ENCODE measurements at regions not wholly inside any gene's neighbourhood (a gene's known extent, or its start where the extent isn't known, plus 50 kb on each side); places are given as distances from the start of the nearest gene placed in this dataset.

- H3K4me3 ChIP-seq (ENCODE audit: low read length) = no peak overlapping the region
- H3K36me3 ChIP-seq (ENCODE audit: control insufficient read depth, insufficient read depth, low read length) = no peaks in the 10 kb centered on the region
- Mint-ChIP-seq H3K9me3 (peaks cover 5 to 7% of the 10 kb centered on the region in 2 donors), H3K4me1 (no peaks in the 10 kb centered on the region), H3K27ac (no peak overlapping the region), H3K4me3 (no peak overlapping the region), H3K36me3 (no peaks in the 10 kb centered on the region), H3K27me3 (ENCODE audit: low read depth in 2 of 2) (no peaks in the 10 kb centered on the region)
- no peak for DNase-seq
- H3K9me3 ChIP-seq (ENCODE audit: control insufficient read depth, insufficient read depth, low read length) = peaks cover 5% of the 10 kb centered on the region
- WGBS (ENCODE audit: insufficient coverage) = no CpG with 5 or more reads among the region's 1 CpG
- TF ChIP-seq CTCF (IDR thresholded peaks at IDR 0.05) = no peak
- H3K4me1 ChIP-seq (ENCODE audit: control insufficient read depth, insufficient read depth, low read length) = no peaks in the 10 kb centered on the region
- no peak for ATAC-seq
- H3K27ac ChIP-seq (ENCODE audit: low read length) = no peak overlapping the region
- intact Hi-C loops (cut with micrococcal nuclease) = no loop called here
- H3K27me3 ChIP-seq (ENCODE audit: control insufficient read depth, insufficient read depth, low read length) = no peaks in the 10 kb centered on the region
These were observed 1503.0 kb downstream of the EFNA5 start for GRCh38 chr5:106167766-106168165.

GRCh38 chr5:106163233-106163632, 1507.5 kb downstream of the EFNA5 start:
- intact Hi-C loops (cut with micrococcal nuclease) = no loop called here
- Mint-ChIP-seq H3K4me3 (no peak overlapping the region), H3K9me3 (peaks cover 7 to 9% of the 10 kb centered on the region in 2 donors), H3K4me1 (no peaks in the 10 kb centered on the region), H3K36me3 (no peaks in the 10 kb centered on the region), H3K27me3 (ENCODE audit: low read depth in 2 of 2) (no peaks in the 10 kb centered on the region), H3K27ac (no peak overlapping the region)
- H3K27me3 ChIP-seq (ENCODE audit: control insufficient read depth, insufficient read depth, low read length) = no peaks in the 10 kb centered on the region
- H3K27ac ChIP-seq (ENCODE audit: low read length) = no peak overlapping the region
- no peaks in the 10 kb centered on the region for H3K36me3 ChIP-seq (ENCODE audit: control insufficient read depth, insufficient read depth, low read length)
- TF ChIP-seq CTCF (IDR thresholded peaks at IDR 0.05) = no peak
- 87% methylated on average over 12 of the region's 12 CpGs for WGBS (ENCODE audit: insufficient coverage)
- H3K4me3 ChIP-seq (ENCODE audit: low read length) = no peak overlapping the region
- H3K4me1 ChIP-seq (ENCODE audit: control insufficient read depth, insufficient read depth, low read length) = no peaks in the 10 kb centered on the region
- DNase-seq (no peak), ATAC-seq (no peak)
- H3K9me3 ChIP-seq (ENCODE audit: control insufficient read depth, insufficient read depth, low read length) = peaks cover 5% of the 10 kb centered on the region

- Mint-ChIP-seq H3K27ac (no peak overlapping the region), H3K27me3 (ENCODE audit: low read depth in 2 of 2) (no peaks in the 10 kb centered on the region), H3K4me1 (no peaks in the 10 kb centered on the region), H3K36me3 (no peaks in the 10 kb centered on the region), H3K9me3 (peaks cover 2 to 7% of the 10 kb centered on the region in 2 donors), H3K4me3 (no peak overlapping the region)
- 77% methylated on average over 2 of the region's 2 CpGs for WGBS (ENCODE audit: insufficient coverage)
- H3K36me3 ChIP-seq (ENCODE audit: control insufficient read depth, insufficient read depth, low read length) = no peaks in the 10 kb centered on the region
- H3K9me3 ChIP-seq (ENCODE audit: control insufficient read depth, insufficient read depth, low read length) = peaks cover 5% of the 10 kb centered on the region
- ATAC-seq (no peak), DNase-seq (no peak)
- intact Hi-C loops (cut with micrococcal nuclease) = no loop called here
- H3K4me3 ChIP-seq (ENCODE audit: low read length) = no peak overlapping the region
- no peaks in the 10 kb centered on the region for H3K27me3 ChIP-seq (ENCODE audit: control insufficient read depth, insufficient read depth, low read length)
- no peaks in the 10 kb centered on the region for H3K4me1 ChIP-seq (ENCODE audit: control insufficient read depth, insufficient read depth, low read length)
- no peak for TF ChIP-seq CTCF (IDR thresholded peaks at IDR 0.05)
- H3K27ac ChIP-seq (ENCODE audit: low read length) = no peak overlapping the region
These were observed 1511.1 kb downstream of the EFNA5 start for GRCh38 chr5:106159616-106160015.

GRCh38 chr5:106154280-106154716, 1516.4 kb downstream of the EFNA5 start:
- no peak overlapping the region for H3K27ac Mint-ChIP-seq
- no peak for TF ChIP-seq CTCF (IDR thresholded peaks at IDR 0.05)
- Histone ChIP-seq H3K9me3 (ENCODE audit: control insufficient read depth, insufficient read depth, low read length) (no peaks in the 10 kb centered on the region), H3K4me3 (ENCODE audit: low read length) (no peak overlapping the region), H3K27me3 (ENCODE audit: control insufficient read depth, insufficient read depth, low read length) (no peaks in the 10 kb centered on the region), H3K27ac (ENCODE audit: low read length) (no peak overlapping the region), H3K4me1 (ENCODE audit: control insufficient read depth, insufficient read depth, low read length) (no peaks in the 10 kb centered on the region), H3K36me3 (ENCODE audit: control insufficient read depth, insufficient read depth, low read length) (no peaks in the 10 kb centered on the region)
- H3K9me3 Mint-ChIP-seq = peaks cover 8 to 20% of the 10 kb centered on the region in 2 donors
- WGBS (ENCODE audit: insufficient coverage) = 97% methylated on average over 35 of the region's 35 CpGs
- DNase-seq = no peak
- H3K36me3 Mint-ChIP-seq = no peaks in the 10 kb centered on the region
- no peaks in the 10 kb centered on the region for H3K27me3 Mint-ChIP-seq (ENCODE audit: low read depth in 2 of 2)
- no peak overlapping the region for H3K4me3 Mint-ChIP-seq
- intact Hi-C loops (cut with micrococcal nuclease) = no loop called here
- no peaks in the 10 kb centered on the region for H3K4me1 Mint-ChIP-seq
- no peak for ATAC-seq

Measured in natural killer cell (primary cell).